ENCODE measurements at regions not wholly inside any gene's neighbourhood (a gene's known extent, or its start where the extent isn't known, plus 50 kb on each side); places are given as distances from the start of the nearest gene placed in this dataset.

DNA sequence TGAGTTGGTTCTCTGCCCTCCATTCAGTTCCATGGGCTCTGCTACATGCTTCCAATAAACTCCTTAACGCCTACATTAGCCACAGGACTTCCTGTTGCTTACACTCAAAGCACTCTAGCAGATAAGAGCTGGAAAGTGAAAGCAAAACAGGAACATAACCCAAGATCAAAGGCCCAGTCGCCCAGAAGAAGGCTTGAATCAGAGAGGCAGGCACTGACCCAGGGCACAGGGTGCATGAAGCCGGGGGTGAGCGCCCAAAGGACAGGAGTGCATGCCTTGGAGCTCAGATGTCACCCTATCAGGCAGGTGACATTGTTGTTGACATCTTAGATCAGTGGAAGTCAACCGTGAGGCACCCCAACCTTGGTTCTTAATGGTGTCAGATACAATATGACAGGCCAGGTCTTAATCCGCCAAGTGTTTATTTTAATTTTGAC, 235.1 kb downstream of the UACA start:
- H3K4me3 ChIP-seq (ENCODE audit: low read depth, low read length) = no peak overlapping the region
- DNase-seq (ENCODE audit: low read depth) = peak; percentile 89
- TF ChIP-seq MAX (IDR thresholded peaks at IDR 0.05; ENCODE audit: low read depth, low read length) (no peak), POLR2A (IDR thresholded peaks at IDR 0.05; ENCODE audit: extremely low read depth, insufficient read length) (no peak), CTCF (IDR thresholded peaks at IDR 0.05; ENCODE audit: low read depth, low read length) (no peak), MYC (IDR thresholded peaks at IDR 0.05; ENCODE audit: low read depth, low read length) (no peak)

DNA sequence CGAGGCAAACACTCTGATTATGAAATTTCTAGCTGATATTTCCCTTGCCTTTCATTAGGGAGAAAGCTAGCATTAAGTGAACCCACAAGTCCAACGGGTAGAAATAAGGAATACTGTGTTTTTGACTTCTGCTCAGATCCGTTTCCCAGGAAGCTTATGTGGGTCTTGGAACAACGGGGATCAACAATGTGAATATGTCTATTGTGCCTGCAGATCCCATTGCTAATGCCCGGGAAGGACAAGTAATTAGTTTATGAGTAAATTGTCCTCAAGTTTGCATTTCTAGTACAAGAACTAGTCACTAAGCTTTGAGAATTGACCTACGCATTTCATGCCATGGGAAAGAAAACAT, 236.4 kb downstream of the UACA start:
- no peak for TF ChIP-seq MAX (IDR thresholded peaks at IDR 0.05; ENCODE audit: low read depth, low read length)
- TF ChIP-seq CTCF (IDR thresholded peaks at IDR 0.05; ENCODE audit: low read depth, low read length) = no peak
- TF ChIP-seq POLR2A (IDR thresholded peaks at IDR 0.05; ENCODE audit: extremely low read depth, insufficient read length) = no peak
- no peak for TF ChIP-seq MYC (IDR thresholded peaks at IDR 0.05; ENCODE audit: low read depth, low read length)
- H3K4me3 ChIP-seq (ENCODE audit: low read depth, low read length) = peak overlapping the region; percentile 50
- no peak for DNase-seq (ENCODE audit: low read depth)

- TF ChIP-seq MYC (IDR thresholded peaks at IDR 0.05; ENCODE audit: low read depth, low read length) = peak; percentile 56; the same call in 1 of the 2 replicates
- TF ChIP-seq POLR2A (IDR thresholded peaks at IDR 0.05; ENCODE audit: extremely low read depth, insufficient read length) = no peak
- TF ChIP-seq MAX (IDR thresholded peaks at IDR 0.05; ENCODE audit: low read depth, low read length) = peak; percentile 53; the same call in 1 of the 2 replicates
- TF ChIP-seq CTCF (IDR thresholded peaks at IDR 0.05; ENCODE audit: low read depth, low read length) = no peak
- H3K4me3 ChIP-seq (ENCODE audit: low read depth, low read length) = peak overlapping the region; percentile 50
- peak; percentile 96 for DNase-seq (ENCODE audit: low read depth)
Observed at GRCh38 chr15:70526221-70526973, 237.0 kb downstream of the UACA start.

DNA sequence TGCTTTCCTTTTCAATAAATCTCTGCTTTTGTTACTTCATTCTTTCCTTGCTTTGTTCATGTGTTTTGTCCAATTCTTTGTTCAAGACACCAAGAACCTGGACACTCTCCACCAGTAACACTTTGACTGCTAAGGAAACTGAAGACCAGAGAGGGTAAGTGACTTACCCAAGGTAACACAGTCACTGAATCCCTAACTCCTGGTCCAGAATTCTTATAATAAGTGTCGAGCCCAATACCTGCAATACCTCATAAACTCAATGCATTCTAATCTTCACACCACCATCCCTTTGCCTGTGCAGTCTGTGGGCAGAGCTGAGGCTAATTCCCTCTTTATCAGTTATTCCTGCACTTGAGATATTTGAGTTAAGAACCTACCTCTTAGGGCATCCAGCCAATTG, 237.8 kb downstream of the UACA start:
- no peak for TF ChIP-seq POLR2A (IDR thresholded peaks at IDR 0.05; ENCODE audit: extremely low read depth, insufficient read length)
- TF ChIP-seq CTCF (IDR thresholded peaks at IDR 0.05; ENCODE audit: low read depth, low read length) = no peak
- TF ChIP-seq MYC (IDR thresholded peaks at IDR 0.05; ENCODE audit: low read depth, low read length) = no peak
- TF ChIP-seq MAX (IDR thresholded peaks at IDR 0.05; ENCODE audit: low read depth, low read length) = no peak
- no peak overlapping the region for H3K4me3 ChIP-seq (ENCODE audit: low read depth, low read length)
- no peak for DNase-seq (ENCODE audit: low read depth)

DNA sequence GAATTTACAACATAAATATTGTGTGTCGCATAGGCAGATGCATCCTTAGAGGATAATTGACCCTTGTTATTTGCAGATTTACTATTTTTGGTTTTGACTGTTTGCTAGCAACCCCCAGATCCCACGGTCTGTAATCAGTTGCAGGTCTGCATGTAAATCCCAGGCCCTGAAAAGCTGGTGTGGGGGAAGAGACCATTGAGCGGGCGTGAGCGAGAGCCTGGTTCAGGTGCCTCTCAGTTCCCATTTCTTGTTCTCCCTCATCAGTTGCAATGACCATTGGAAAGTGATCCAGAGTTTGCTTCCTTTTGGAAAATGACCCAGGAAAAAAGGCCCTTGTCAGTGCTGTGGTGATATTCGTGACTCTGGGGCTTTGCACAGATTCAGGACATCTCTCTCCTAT, 238.9 kb downstream of the UACA start:
- TF ChIP-seq MAX (IDR thresholded peaks at IDR 0.05; ENCODE audit: low read depth, low read length) = no peak
- no peak for TF ChIP-seq POLR2A (IDR thresholded peaks at IDR 0.05; ENCODE audit: extremely low read depth, insufficient read length)
- TF ChIP-seq CTCF (IDR thresholded peaks at IDR 0.05; ENCODE audit: low read depth, low read length) = no peak
- no peak for TF ChIP-seq MYC (IDR thresholded peaks at IDR 0.05; ENCODE audit: low read depth, low read length)
- no peak for DNase-seq (ENCODE audit: low read depth)
- H3K4me3 ChIP-seq (ENCODE audit: low read depth, low read length) = no peak overlapping the region
